ENCODE measurements at regions not wholly inside any gene's neighbourhood (a gene's known extent, or its start where the extent isn't known, plus 50 kb on each side); places are given as distances from the start of the nearest gene placed in this dataset.

- no peak for TF ChIP-seq YY1 (IDR thresholded peaks at IDR 0.05; ENCODE audit: insufficient read depth, insufficient read length)
- no peak for TF ChIP-seq SUZ12 (IDR thresholded peaks at IDR 0.05; ENCODE audit: extremely low read depth, insufficient read depth, insufficient read length)
Observed at GRCh38 chr3:191631496-191631895, 170.5 kb downstream of the PYDC2 start.

All from NT2/D1 (cell line).